GM21723 (cell line): ENCODE measurements at regions not wholly inside any gene's neighbourhood (a gene's known extent, or its start where the extent isn't known, plus 50 kb on each side); places are given as distances from the start of the nearest gene placed in this dataset.
"Not testable (repeated sequence)": the region's sequence is repeated elsewhere in the genome, so short reads cannot be mapped to it uniquely, and the experiment has no call there.

Experiments used
- ATAC-seq: cut with Tn5 transposase; IDR thresholded peaks from one replicate; pipeline ENCODE4 v1.9.1; 2021; ENCODE audit warnings: mild to moderate bottlenecking, moderate library complexity; ENCODE audit not compliant: unreplicated experiment

- ATAC-seq = no peak
Measured at GRCh38 chr2:125341353-125341752, 1314.6 kb upstream of the GYPC start.

DNA sequence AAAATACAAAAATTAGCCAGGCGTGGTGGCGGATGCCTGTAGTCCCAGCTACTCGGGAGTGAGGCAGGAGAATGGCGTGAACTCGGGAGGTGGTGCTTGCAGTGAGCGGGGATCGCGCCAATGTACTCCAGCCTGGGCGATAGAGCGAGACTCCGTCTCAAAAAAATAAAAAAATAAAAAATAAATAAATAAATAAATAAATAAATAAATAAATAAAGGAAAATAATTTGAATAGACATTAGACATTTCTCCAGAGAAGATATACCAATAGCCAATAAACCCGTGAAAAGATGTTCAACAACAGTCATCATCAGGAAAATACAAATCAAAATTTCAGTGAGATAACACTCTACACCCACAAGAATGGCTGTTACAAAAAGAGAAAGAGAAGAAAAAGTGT is 1302.4 kb upstream of the GYPC start:
- ATAC-seq = not testable (repeated sequence)

GRCh38 chr2:125364192-125364983 is 1291.6 kb upstream of the GYPC start:
- ATAC-seq = no peak

GRCh38 chr2:125364984-125365265 is 1291.0 kb upstream of the GYPC start:
- no peak for ATAC-seq

GRCh38 chr2:125371867-125372266 is 1284.1 kb upstream of the GYPC start:
- no peak for ATAC-seq

- ATAC-seq = no peak
Measured at GRCh38 chr2:125373293-125373692, 1282.7 kb upstream of the GYPC start.

DNA sequence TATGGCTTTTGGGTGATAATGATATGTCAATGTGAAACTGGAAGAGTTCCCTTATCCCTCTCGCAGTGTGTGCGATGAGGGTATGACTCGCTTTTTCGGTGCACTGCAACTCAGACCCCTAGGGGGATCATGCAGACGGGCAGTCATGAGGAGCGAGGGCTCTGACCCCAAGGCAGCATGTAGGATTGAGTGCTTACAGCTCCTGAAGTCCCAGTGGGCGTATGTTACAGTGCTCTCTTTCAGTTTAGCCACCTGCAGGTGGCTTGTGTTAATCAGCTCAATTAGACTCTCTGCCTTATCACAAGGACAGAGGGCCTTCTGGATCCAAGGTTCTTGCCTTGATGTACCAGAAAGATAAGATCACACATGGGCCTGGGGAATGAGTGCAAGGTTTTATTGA is 1269.9 kb upstream of the GYPC start:
- ATAC-seq = no peak

- peak; percentile 88 for ATAC-seq
Measured at GRCh38 chr2:125397535-125398251, 1258.3 kb upstream of the GYPC start.

DNA sequence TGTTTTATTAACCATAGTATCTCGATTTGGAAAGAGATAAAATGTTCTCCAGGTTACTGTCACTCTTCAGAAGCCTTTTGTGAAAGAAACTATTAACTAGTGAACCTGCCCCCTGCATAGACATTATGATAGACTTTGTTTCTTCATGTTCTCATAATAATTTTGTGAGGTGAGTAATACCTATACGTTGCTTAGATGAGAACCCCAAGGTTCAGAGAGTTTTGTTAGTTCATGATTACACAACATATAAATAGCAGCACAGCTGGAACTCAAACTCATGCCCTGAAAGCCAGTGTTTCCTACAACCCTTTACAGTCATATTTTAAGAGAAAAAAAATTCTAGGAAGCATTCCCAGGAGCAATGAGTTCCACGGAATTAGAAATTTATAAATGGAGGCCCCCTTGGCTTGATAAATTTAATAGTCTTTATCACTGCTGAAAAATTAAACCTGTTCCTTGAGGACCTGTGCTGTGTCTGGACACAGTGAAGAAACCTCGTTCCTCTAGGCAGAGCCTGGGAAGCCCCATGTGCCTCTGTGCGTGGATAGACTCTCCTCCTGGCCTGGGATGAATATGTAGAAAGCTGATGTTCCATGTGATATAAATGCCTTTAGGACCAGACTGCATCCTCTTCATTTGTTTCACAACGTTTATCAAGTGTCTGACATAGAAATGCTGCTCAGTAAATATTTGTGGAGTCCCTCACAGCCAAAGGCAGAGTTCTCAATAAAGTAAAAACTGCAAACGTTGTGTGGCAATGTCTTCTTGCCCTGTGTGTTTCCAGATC is 1257.0 kb upstream of the GYPC start:
- peak; percentile 44 for ATAC-seq

DNA sequence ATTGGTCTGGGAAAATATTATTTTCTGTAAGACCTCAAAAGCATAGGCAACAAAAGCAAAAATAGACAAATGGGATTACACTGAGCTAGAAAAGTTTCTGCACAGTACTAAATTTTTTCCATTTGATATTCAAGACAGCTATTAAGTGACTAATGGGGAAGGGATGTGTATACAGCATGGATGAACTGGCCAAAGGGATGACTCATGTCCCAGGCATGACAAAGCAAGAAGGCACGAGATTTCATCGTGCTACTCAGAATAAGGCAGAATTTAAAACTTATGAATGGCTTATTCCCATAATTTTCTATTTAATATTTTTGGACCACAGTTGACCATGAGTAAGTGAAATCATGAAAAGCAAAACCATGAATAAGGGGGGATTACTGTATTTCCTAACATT is 1250.1 kb upstream of the GYPC start:
- no peak for ATAC-seq

- no peak for ATAC-seq
Measured at GRCh38 chr2:125408874-125409538, 1247.0 kb upstream of the GYPC start.

DNA sequence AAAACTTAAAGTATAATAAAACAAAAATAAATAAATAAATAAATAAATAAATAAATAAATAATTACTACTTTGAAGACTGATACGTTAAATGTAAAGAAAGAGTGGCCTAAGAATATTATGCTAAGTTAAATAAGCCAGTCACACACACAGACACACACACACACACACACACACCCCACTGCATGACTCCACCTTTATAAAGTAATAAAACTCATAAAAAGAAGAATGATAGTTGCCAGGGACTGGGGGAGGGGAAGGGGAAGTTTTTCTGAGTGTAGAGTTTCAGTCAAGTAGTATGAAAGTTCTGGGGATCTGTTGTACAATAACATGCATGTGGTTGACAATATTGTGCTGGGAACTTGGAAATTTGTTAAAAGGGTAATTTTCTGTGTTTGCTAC is 1237.5 kb upstream of the GYPC start:
- ATAC-seq = no peak

DNA sequence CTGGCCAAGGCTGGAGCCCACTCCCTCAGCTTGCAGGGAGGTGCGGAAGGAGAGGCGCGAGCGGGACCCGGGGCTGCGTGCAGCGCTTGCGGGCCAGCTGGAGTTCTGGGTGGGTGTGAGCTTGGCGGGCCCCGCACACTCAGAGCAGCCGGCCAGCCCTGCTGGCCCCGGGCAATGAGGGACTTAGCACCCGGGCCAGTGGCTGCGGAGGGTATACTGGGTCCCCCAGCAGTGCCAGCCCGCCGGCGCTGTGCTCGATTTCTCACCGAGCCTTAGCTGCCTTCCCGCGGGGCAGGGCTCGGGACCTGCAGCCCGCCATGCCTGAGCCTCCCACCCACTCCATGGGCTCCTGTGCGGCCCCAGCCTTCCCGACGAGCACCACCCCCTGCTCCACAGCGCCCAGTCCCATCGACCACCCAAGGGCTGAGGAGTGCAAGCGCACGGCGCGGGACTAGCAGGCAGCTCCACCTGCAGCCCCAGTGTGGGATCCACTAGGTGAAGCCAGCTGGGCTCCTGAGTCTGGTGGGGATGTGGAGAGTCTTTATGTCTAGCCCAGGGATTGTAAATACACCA is 1233.7 kb upstream of the GYPC start:
- ATAC-seq = not testable (repeated sequence)

DNA sequence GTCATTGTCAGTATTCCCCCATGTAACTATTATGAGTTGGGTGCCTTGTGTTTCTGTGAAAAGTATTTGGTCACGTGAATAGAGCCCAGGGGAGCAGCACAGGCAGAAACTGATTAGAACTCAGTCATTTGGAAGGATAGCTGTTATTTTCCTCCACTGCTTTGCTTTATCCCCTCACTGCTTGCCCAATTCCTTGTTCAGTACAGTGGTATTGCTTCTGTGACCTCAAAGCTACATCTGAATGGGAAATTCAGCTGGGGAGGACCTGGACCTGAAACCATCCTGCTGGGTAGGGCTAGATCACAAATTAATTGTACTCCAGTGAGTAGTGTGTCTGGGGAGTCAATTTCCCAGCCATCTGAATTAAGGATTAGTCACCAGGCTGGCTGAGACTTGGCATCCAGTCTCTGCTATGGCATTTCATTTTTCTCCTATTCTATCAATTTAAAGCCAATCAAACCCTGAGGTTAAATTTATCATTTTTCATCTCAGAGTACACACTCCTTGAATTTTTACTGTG is 1231.6 kb upstream of the GYPC start:
- no peak for ATAC-seq

GRCh38 chr2:125427721-125428315 is 1228.1 kb upstream of the GYPC start:
- ATAC-seq = no peak

GRCh38 chr2:125444106-125444505 is 1211.9 kb upstream of the GYPC start:
- no peak for ATAC-seq

DNA sequence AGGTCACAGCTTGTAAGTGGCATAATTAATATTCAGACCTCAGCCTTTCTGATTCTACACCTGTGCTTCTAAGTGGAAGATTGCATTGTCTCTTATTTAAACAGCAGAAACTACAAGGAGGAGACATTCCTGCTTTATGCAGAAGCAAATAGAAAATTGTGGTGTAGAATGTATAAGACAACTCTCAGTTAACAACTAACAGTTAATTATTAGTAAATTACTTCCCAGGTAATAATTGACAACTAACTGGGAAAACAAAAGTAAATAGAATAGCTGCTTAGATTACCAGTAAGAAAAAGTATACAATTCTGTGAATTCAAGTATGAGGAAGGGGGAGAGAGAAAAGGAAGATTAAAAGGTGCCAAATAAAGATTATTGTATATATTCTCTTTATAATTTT is 1210.5 kb upstream of the GYPC start:
- no peak for ATAC-seq

GRCh38 chr2:125450092-125450491 is 1205.9 kb upstream of the GYPC start:
- ATAC-seq = no peak

DNA sequence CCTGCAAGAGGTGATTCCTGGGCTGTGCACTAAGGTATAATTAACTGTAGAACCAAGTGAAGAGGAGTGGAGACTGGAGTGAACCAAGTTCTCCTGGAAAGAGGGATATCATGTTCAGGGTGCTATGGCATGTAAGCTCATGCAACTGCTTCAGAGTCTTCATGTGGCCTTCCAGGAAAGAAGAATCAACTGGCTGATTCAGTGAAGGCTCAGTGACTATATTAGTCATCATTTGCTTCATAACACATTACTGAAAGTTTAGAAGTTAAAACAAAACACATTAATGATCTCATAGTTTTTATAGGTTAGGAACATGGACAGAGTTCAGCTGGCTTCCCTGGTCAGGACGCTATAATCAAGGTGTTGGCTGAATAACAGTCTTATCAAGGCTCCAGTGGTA is 1200.8 kb upstream of the GYPC start:
- no peak for ATAC-seq

DNA sequence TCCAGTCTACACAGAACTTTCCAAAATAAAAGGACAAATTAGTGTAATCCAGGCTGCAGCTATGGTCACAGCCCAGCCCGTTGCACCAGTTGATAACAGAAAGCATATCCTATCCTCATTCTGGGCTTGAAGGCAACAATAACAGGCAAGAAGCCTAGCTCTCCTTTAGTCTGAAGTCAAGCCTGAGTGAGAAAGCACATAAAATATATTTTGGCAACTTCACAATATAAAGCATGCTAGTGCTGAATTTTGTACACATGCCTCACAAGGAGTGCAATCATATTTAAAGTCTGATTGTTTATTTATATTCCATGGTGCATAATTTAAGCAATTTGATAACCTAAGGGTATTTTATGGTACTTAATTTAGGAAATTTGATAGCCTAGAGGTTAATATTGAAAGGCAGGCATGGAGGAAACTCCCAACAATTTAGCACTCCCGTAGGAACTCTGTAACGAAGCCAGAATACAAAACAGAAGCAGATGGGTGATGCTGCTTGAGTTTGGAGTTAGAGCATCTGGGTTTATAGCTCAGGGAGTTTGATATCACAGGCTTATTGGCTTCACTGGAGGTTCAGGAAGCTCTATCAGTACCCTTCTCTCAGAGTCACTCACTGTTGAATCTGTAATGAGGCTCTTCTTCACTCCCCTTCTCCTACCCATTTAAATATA is 1199.1 kb upstream of the GYPC start:
- ATAC-seq = no peak
